ENCODE measurements at regions not wholly inside any gene's neighbourhood (a gene's known extent, or its start where the extent isn't known, plus 50 kb on each side); places are given as distances from the start of the nearest gene placed in this dataset.

DNA sequence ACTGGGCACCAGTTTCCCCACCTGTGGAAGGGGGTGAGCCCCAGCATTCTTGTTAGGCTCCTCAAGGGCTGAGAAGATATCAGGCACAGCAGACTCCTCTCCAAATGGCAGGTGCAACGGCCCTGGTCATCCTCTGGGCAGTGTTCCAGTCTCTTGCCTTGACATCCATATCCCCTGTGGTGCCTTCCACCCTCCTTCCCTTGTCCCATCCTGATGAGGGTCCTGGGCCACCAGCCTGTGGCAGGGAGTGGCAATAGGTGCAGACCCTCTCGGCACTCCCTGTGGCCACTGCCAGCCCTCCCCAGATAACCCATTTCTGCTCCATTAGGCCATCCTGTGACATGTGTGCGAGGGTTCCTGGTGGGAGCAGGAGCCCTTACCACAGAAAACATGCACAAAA is 78.8 kb upstream of the NECTIN1 start:
- TF ChIP-seq CTCF (IDR thresholded peaks at IDR 0.05; ENCODE audit: low read depth, low read length, missing input control) (no peak), RAD21 (IDR thresholded peaks at IDR 0.05) (no peak), GABPA (IDR thresholded peaks at IDR 0.05 in 1 of 2, conservative IDR thresholded peaks at IDR 0.05 in 1 of 2) (no peak), SP1 (IDR thresholded peaks at IDR 0.05) (no peak), HNF4A (conservative IDR thresholded peaks at IDR 0.05) (no peak), YY1 (IDR thresholded peaks at IDR 0.05) (no peak), FOXA1 (IDR thresholded peaks at IDR 0.05) (no peak), TAF1 (conservative IDR thresholded peaks at IDR 0.05) (no peak), RXRA (IDR thresholded peaks at IDR 0.05) (no peak)
- TF ChIP-seq, protein P1, sequence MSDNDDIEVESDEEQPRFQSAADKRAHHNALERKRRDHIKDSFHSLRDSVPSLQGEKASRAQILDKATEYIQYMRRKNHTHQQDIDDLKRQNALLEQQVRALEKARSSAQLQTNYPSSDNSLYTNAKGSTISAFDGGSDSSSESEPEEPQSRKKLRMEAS (IDR thresholded peaks at IDR 0.05) = no peak
- TF ChIP-seq, protein P2, sequence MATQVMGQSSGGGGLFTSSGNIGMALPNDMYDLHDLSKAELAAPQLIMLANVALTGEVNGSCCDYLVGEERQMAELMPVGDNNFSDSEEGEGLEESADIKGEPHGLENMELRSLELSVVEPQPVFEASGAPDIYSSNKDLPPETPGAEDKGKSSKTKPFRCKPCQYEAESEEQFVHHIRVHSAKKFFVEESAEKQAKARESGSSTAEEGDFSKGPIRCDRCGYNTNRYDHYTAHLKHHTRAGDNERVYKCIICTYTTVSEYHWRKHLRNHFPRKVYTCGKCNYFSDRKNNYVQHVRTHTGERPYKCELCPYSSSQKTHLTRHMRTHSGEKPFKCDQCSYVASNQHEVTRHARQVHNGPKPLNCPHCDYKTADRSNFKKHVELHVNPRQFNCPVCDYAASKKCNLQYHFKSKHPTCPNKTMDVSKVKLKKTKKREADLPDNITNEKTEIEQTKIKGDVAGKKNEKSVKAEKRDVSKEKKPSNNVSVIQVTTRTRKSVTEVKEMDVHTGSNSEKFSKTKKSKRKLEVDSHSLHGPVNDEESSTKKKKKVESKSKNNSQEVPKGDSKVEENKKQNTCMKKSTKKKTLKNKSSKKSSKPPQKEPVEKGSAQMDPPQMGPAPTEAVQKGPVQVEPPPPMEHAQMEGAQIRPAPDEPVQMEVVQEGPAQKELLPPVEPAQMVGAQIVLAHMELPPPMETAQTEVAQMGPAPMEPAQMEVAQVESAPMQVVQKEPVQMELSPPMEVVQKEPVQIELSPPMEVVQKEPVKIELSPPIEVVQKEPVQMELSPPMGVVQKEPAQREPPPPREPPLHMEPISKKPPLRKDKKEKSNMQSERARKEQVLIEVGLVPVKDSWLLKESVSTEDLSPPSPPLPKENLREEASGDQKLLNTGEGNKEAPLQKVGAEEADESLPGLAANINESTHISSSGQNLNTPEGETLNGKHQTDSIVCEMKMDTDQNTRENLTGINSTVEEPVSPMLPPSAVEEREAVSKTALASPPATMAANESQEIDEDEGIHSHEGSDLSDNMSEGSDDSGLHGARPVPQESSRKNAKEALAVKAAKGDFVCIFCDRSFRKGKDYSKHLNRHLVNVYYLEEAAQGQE (IDR thresholded peaks at IDR 0.05) = no peak

Data from liver (tissue), 3 donors.